ENCODE measurements at regions not wholly inside any gene's neighbourhood (a gene's known extent, or its start where the extent isn't known, plus 50 kb on each side); places are given as distances from the start of the nearest gene placed in this dataset.
A peak's percentile ranks its signal among the peaks of the same experiment; 100 is the strongest.

- Mint-ChIP-seq H3K4me1 (no peaks in the 10 kb centered on the region), H3K27ac (no peak overlapping the region)
Measured at GRCh38 chr7:21113609-21114415, 314.1 kb upstream of the SP4 start.

GRCh38 chr7:21123586-21123985 lies 304.3 kb upstream of the SP4 start:
- no peak overlapping the region for H3K27ac Mint-ChIP-seq
- peaks cover 6% of the 10 kb centered on the region for H3K4me1 Mint-ChIP-seq
- no peak overlapping the region for H3K4me3 Mint-ChIP-seq
- peaks cover 71% of the 10 kb centered on the region for H3K27me3 Mint-ChIP-seq (ENCODE audit: low read depth)
- no peak for DNase-seq (ENCODE audit: low spot score in 2 of 2, unreplicated experiment in 2 of 2)
- no peaks in the 10 kb centered on the region for H3K9me3 Mint-ChIP-seq
- H3K36me3 Mint-ChIP-seq: no peaks in the 10 kb centered on the region
- no peak for TF ChIP-seq CTCF (IDR thresholded peaks at IDR 0.05; ENCODE audit: unreplicated experiment)

More at GRCh38 chr7:21113609-21114415, 314.1 kb upstream of the SP4 start:
- H3K4me3 Mint-ChIP-seq: no peak overlapping the region
- DNase-seq (ENCODE audit: low spot score in 2 of 2, unreplicated experiment in 2 of 2): no peak
- no peaks in the 10 kb centered on the region for H3K36me3 Mint-ChIP-seq
- peaks cover 62% of the 10 kb centered on the region for H3K27me3 Mint-ChIP-seq (ENCODE audit: low read depth)
- no peaks in the 10 kb centered on the region for H3K9me3 Mint-ChIP-seq
- no peak for TF ChIP-seq CTCF (IDR thresholded peaks at IDR 0.05; ENCODE audit: unreplicated experiment)

GRCh38 chr7:21125297-21125696 lies 302.6 kb upstream of the SP4 start:
- no peaks in the 10 kb centered on the region for H3K9me3 Mint-ChIP-seq
- H3K27me3 Mint-ChIP-seq (ENCODE audit: low read depth): peaks cover 83% of the 10 kb centered on the region
- H3K27ac Mint-ChIP-seq: no peak overlapping the region
- no peak overlapping the region for H3K4me3 Mint-ChIP-seq
- no peak for DNase-seq (ENCODE audit: low spot score in 2 of 2, unreplicated experiment in 2 of 2)
- no peak for TF ChIP-seq CTCF (IDR thresholded peaks at IDR 0.05; ENCODE audit: unreplicated experiment)
- peaks cover 12% of the 10 kb centered on the region for H3K4me1 Mint-ChIP-seq
- H3K36me3 Mint-ChIP-seq: no peaks in the 10 kb centered on the region

- DNase-seq (ENCODE audit: low spot score in 2 of 2, unreplicated experiment in 2 of 2): peak in 1 of 2 experiments; percentile 41
- H3K36me3 Mint-ChIP-seq: no peaks in the 10 kb centered on the region
- no peak for TF ChIP-seq CTCF (IDR thresholded peaks at IDR 0.05; ENCODE audit: unreplicated experiment)
- peaks cover 83% of the 10 kb centered on the region for H3K27me3 Mint-ChIP-seq (ENCODE audit: low read depth)
- peaks cover 12% of the 10 kb centered on the region for H3K4me1 Mint-ChIP-seq
- no peaks in the 10 kb centered on the region for H3K9me3 Mint-ChIP-seq
- no peak overlapping the region for H3K27ac Mint-ChIP-seq
- H3K4me3 Mint-ChIP-seq: no peak overlapping the region
Measured at GRCh38 chr7:21128062-21128817, 299.6 kb upstream of the SP4 start.

GRCh38 chr7:21131897-21132296 lies 296.0 kb upstream of the SP4 start:
- no peak for TF ChIP-seq CTCF (IDR thresholded peaks at IDR 0.05; ENCODE audit: unreplicated experiment)
- H3K27ac Mint-ChIP-seq: no peak overlapping the region
- H3K27me3 Mint-ChIP-seq (ENCODE audit: low read depth): peaks cover 69% of the 10 kb centered on the region
- peaks cover 17% of the 10 kb centered on the region for H3K9me3 Mint-ChIP-seq
- no peak overlapping the region for H3K4me3 Mint-ChIP-seq
- no peaks in the 10 kb centered on the region for H3K36me3 Mint-ChIP-seq
- H3K4me1 Mint-ChIP-seq: peaks cover 12% of the 10 kb centered on the region
- DNase-seq (ENCODE audit: low spot score in 2 of 2, unreplicated experiment in 2 of 2): no peak
